Neural progenitor cell (in vitro differentiated cells): ENCODE measurements at regions not wholly inside any gene's neighbourhood (a gene's known extent, or its start where the extent isn't known, plus 50 kb on each side); places are given as distances from the start of the nearest gene placed in this dataset.

Experiments used
- DNase-seq: peaks from one replicate; pipeline ENCODE4 v3.0.0-alpha.2; 2016; ENCODE audit warnings: low spot score
- H2AFZ ChIP-seq: fragments of 200-600 bp; sonication (generic); replicated peaks from 2 replicates; pipeline ENCODE4 v1.6.1; 2016; ENCODE audit warnings: antibody characterized with exemption
- H3F3A ChIP-seq: fragments of 200-600 bp; sonication (generic); 2 replicates; pipeline ENCODE4 v1.6.1; 2016; ENCODE audit warnings: antibody characterized with exemption, low read depth
- H3K27ac ChIP-seq: fragments of 200-600 bp; sonication (generic); 2 replicates; pipeline ENCODE4 v1.5.1; 2016; ENCODE audit warnings: mild to moderate bottlenecking
- H3K27me3 ChIP-seq: fragments of 200-600 bp; sonication (generic); 2 replicates; pipeline ENCODE4 v1.6.1; 2016; ENCODE audit warnings: mild to moderate bottlenecking, moderate library complexity
- H3K36me3 ChIP-seq: fragments of 200-600 bp; sonication (generic); 2 replicates; pipeline ENCODE4 v1.5.1; 2016
- H3K4me1 ChIP-seq: fragments of 200-600 bp; sonication (generic); 2 replicates; pipeline ENCODE4 v1.6.1; 2016; ENCODE audit warnings: mixed run types
- H3K4me2 ChIP-seq: fragments of 200-600 bp; sonication (generic); 2 replicates; pipeline ENCODE4 v1.6.1; 2016
- H3K4me3 ChIP-seq: fragments of 200-600 bp; sonication (generic); 2 replicates; pipeline ENCODE4 v1.5.1; 2016
- H3K79me2 ChIP-seq: fragments of 200-600 bp; sonication (generic); 2 replicates; pipeline ENCODE4 v1.6.1; 2016; ENCODE audit warnings: low read depth
- H3K9ac ChIP-seq: fragments of 200-600 bp; sonication (generic); 2 replicates; pipeline ENCODE4 v1.6.1; 2016
- H3K9me3 ChIP-seq: fragments of 200-600 bp; sonication (generic); 2 replicates; pipeline ENCODE4 v1.5.1; 2016; ENCODE audit warnings: low read depth
- H4K20me1 ChIP-seq: fragments of 200-600 bp; sonication (generic); 2 replicates; pipeline ENCODE4 v1.6.1; 2016; ENCODE audit warnings: low read depth
- H3K27ac Mint-ChIP-seq: 3 replicates; pipeline ENCODE4 v1.8.0; 2021; ENCODE audit warnings: mixed read lengths
- H3K27me3 Mint-ChIP-seq: 2 replicates; pipeline ENCODE4 v1.8.0; 2022; ENCODE audit warnings: low read depth, mild to moderate bottlenecking, inconsistent platforms, moderate library complexity, mixed read lengths; ENCODE audit not compliant: insufficient read depth
- H3K36me3 Mint-ChIP-seq: 3 replicates; pipeline ENCODE4 v1.8.0; 2021; ENCODE audit warnings: mixed read lengths
- H3K4me1 Mint-ChIP-seq: 3 replicates; pipeline ENCODE4 v1.8.0; 2021; ENCODE audit warnings: mixed read lengths
- H3K4me3 Mint-ChIP-seq: 3 replicates; pipeline ENCODE4 v1.8.0; 2021; ENCODE audit warnings: mild to moderate bottlenecking, moderate library complexity, mixed read lengths
- H3K9me3 Mint-ChIP-seq: 3 replicates; pipeline ENCODE4 v1.8.0; 2020; ENCODE audit warnings: mixed read lengths
- CTCF ChIP-seq: fragments of 200-600 bp; sonication (generic); IDR thresholded peaks from 2 replicates; pipeline ENCODE4 v1.5.1; 2017; ENCODE audit warnings: antibody characterized with exemption, mild to moderate bottlenecking
- EZH2 ChIP-seq: fragments of 200-600 bp; sonication (generic); IDR thresholded peaks from 2 replicates; pipeline ENCODE4 v1.6.1; 2017; ENCODE audit warnings: antibody characterized with exemption, mild to moderate bottlenecking, moderate library complexity
- EZH2phosphoT487 ChIP-seq: fragments of 200-600 bp; sonication (generic); IDR thresholded peaks from 2 replicates; pipeline ENCODE4 v1.6.1; 2017; ENCODE audit warnings: antibody characterized with exemption

GRCh38 chr3:68479779-68480178 is 452.6 kb downstream of the TAFA4 start:
- H3K27ac Mint-ChIP-seq: no peak overlapping the region
- H3K9me3 Mint-ChIP-seq: no peaks in the 10 kb centered on the region
- no peak overlapping the region for H2AFZ ChIP-seq
- no peaks in the 10 kb centered on the region for H4K20me1 ChIP-seq
- no peak overlapping the region for H3K4me3 ChIP-seq
- DNase-seq: no peak
- no peak overlapping the region for H3K4me2 ChIP-seq
- TF ChIP-seq EZH2: no peak
- no peak for TF ChIP-seq EZH2phosphoT487
- TF ChIP-seq CTCF: no peak
- no peak overlapping the region for H3K4me3 Mint-ChIP-seq
- H3K9me3 ChIP-seq: no peaks in the 10 kb centered on the region
- peaks cover 2% of the 10 kb centered on the region for H3F3A ChIP-seq
- no peaks in the 10 kb centered on the region for H3K36me3 ChIP-seq
- no peaks in the 10 kb centered on the region for H3K79me2 ChIP-seq
- H3K27ac ChIP-seq: no peak overlapping the region
- no peaks in the 10 kb centered on the region for H3K27me3 ChIP-seq
- H3K4me1 Mint-ChIP-seq: peaks cover 10% of the 10 kb centered on the region
- H3K9ac ChIP-seq: no peak overlapping the region
- no peaks in the 10 kb centered on the region for H3K27me3 Mint-ChIP-seq
- H3K4me1 ChIP-seq: peaks cover 20% of the 10 kb centered on the region
- no peaks in the 10 kb centered on the region for H3K36me3 Mint-ChIP-seq

- H3F3A ChIP-seq: no peaks in the 10 kb centered on the region
- no peaks in the 10 kb centered on the region for H3K36me3 ChIP-seq
- no peaks in the 10 kb centered on the region for H3K79me2 ChIP-seq
- no peaks in the 10 kb centered on the region for H3K36me3 Mint-ChIP-seq
- no peak overlapping the region for H3K9ac ChIP-seq
- TF ChIP-seq CTCF: no peak
- no peak for TF ChIP-seq EZH2
- TF ChIP-seq EZH2phosphoT487: no peak
- no peak overlapping the region for H3K27ac Mint-ChIP-seq
- no peaks in the 10 kb centered on the region for H3K9me3 Mint-ChIP-seq
- H3K4me2 ChIP-seq: no peak overlapping the region
- no peak overlapping the region for H3K4me3 ChIP-seq
- no peak for DNase-seq
- no peaks in the 10 kb centered on the region for H3K27me3 Mint-ChIP-seq
- H3K4me1 ChIP-seq: no peaks in the 10 kb centered on the region
- no peaks in the 10 kb centered on the region for H3K4me1 Mint-ChIP-seq
- H2AFZ ChIP-seq: no peak overlapping the region
- H4K20me1 ChIP-seq: no peaks in the 10 kb centered on the region
- H3K9me3 ChIP-seq: no peaks in the 10 kb centered on the region
- H3K27me3 ChIP-seq: no peaks in the 10 kb centered on the region
- H3K4me3 Mint-ChIP-seq: no peak overlapping the region
- H3K27ac ChIP-seq: no peak overlapping the region
Measured at GRCh38 chr3:68468695-68469375, 463.5 kb downstream of the TAFA4 start.

GRCh38 chr3:68467465-68467864 is 464.9 kb downstream of the TAFA4 start:
- DNase-seq: no peak
- H3F3A ChIP-seq: no peaks in the 10 kb centered on the region
- no peak overlapping the region for H2AFZ ChIP-seq
- H3K4me2 ChIP-seq: no peak overlapping the region
- Mint-ChIP-seq H3K4me1 (no peaks in the 10 kb centered on the region), H3K27me3 (no peaks in the 10 kb centered on the region), H3K4me3 (no peak overlapping the region), H3K36me3 (no peaks in the 10 kb centered on the region), H3K9me3 (no peaks in the 10 kb centered on the region), H3K27ac (peak overlapping the region; percentile 26)
- H3K4me3 ChIP-seq: no peak overlapping the region
- H3K79me2 ChIP-seq: no peaks in the 10 kb centered on the region
- no peak overlapping the region for H3K27ac ChIP-seq
- TF ChIP-seq EZH2phosphoT487 (no peak), EZH2 (no peak), CTCF (no peak)
- H4K20me1 ChIP-seq: no peaks in the 10 kb centered on the region
- H3K27me3 ChIP-seq: no peaks in the 10 kb centered on the region
- no peaks in the 10 kb centered on the region for H3K4me1 ChIP-seq
- H3K36me3 ChIP-seq: no peaks in the 10 kb centered on the region
- no peaks in the 10 kb centered on the region for H3K9me3 ChIP-seq
- no peak overlapping the region for H3K9ac ChIP-seq
